Smooth muscle cell (in vitro differentiated cells): ENCODE measurements at regions not wholly inside any gene's neighbourhood (a gene's known extent, or its start where the extent isn't known, plus 50 kb on each side); places are given as distances from the start of the nearest gene placed in this dataset.
"Not testable (repeated sequence)": the region's sequence is repeated elsewhere in the genome, so short reads cannot be mapped to it uniquely, and the experiment has no call there.

Source experiments
- DNase-seq: peaks from one replicate; lab custom pipeline; 2025; ENCODE audit not compliant: unreplicated experiment; lab: John Stamatoyannopoulos, UW
- H2AFZ ChIP-seq: fragments of 200-600 bp; sonication (generic); 2 replicates; pipeline ENCODE4 v1.6.0; 2016; ENCODE audit warnings: antibody characterized with exemption, low read depth, mild to moderate bottlenecking
- H3F3A ChIP-seq: fragments of 200-600 bp; sonication (generic); 2 replicates; pipeline ENCODE4 v1.6.0; 2017; ENCODE audit warnings: antibody characterized with exemption, low read depth
- H3K27ac ChIP-seq: fragments of 200-600 bp; sonication (generic); 2 replicates; pipeline ENCODE4 v1.5.1; 2016; ENCODE audit warnings: low read depth, mild to moderate bottlenecking
- H3K27me3 ChIP-seq: fragments of 200-600 bp; sonication (generic); 2 replicates; pipeline ENCODE4 v1.6.1; 2016; ENCODE audit warnings: low read depth, mild to moderate bottlenecking
- H3K36me3 ChIP-seq: fragments of 200-600 bp; sonication (generic); 2 replicates; pipeline ENCODE4 v1.5.1; 2016; ENCODE audit warnings: low read depth
- H3K4me1 ChIP-seq: fragments of 200-600 bp; sonication (generic); 2 replicates; pipeline ENCODE4 v1.5.1; 2016; ENCODE audit warnings: low read depth
- H3K4me2 ChIP-seq: fragments of 200-600 bp; sonication (generic); 2 replicates; pipeline ENCODE4 v1.6.0; 2016; ENCODE audit warnings: mild to moderate bottlenecking
- H3K4me3 ChIP-seq: fragments of 200-600 bp; sonication (generic); 2 replicates; pipeline ENCODE4 v1.5.1; 2016; ENCODE audit warnings: mild to moderate bottlenecking
- H3K79me2 ChIP-seq: fragments of 200-600 bp; sonication (generic); 2 replicates; pipeline ENCODE4 v1.6.0; 2016; ENCODE audit warnings: low read depth, mild to moderate bottlenecking
- H3K9ac ChIP-seq: fragments of 200-600 bp; sonication (generic); 2 replicates; pipeline ENCODE4 v1.6.0; 2016; ENCODE audit warnings: low read depth
- H3K9me3 ChIP-seq: fragments of 200-600 bp; sonication (generic); replicated peaks from 2 replicates; pipeline ENCODE4 v1.5.1; 2016; ENCODE audit warnings: low read depth
- H4K20me1 ChIP-seq: fragments of 200-600 bp; sonication (generic); 2 replicates; pipeline ENCODE4 v1.6.0; 2016; ENCODE audit warnings: low read depth
- WGBS: methylation state at CpG from one replicate; pipeline ENCODE4 v1.1.7; 2016; ENCODE audit warnings: low lambda C conversion rate; 5-methylcytosine and 5-hydroxymethylcytosine counted together
- TF ChIP-seq, protein P1 (sequence below): fragments of 200-600 bp; sonication (generic); IDR thresholded peaks from 2 replicates; pipeline ENCODE4 v1.5.1; 2017; ENCODE audit warnings: borderline replicate concordance, mild to moderate bottlenecking, antibody characterized with exemption; ENCODE audit not compliant: insufficient read depth, poor library complexity, severe bottlenecking

DNA sequence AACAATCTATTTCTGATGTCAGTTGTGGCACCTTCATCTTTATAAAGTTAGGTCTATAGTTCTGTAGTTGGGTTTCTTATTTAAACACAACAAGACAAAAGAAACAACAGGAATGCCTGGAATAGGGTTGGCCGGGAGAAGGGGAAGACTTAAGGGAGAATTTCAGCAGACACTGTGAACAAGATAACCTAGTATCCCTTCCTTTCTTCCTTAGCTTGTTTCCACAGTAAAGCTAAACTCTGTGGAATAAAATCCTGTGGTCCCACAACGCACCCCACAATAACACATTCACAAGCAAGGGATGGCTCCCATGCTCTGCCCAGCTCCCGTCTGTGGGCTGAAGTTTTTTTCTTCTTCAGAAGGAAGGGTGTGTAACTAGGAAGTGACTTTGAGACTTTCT is 124.9 kb upstream of the SMARCA2 start:
- Histone ChIP-seq H3K9me3 (no peaks in the 10 kb centered on the region), H2AFZ (no peak overlapping the region), H3K36me3 (no peaks in the 10 kb centered on the region), H3K27ac (no peak overlapping the region), H4K20me1 (no peaks in the 10 kb centered on the region), H3F3A (no peaks in the 10 kb centered on the region), H3K4me1 (no peaks in the 10 kb centered on the region), H3K79me2 (no peaks in the 10 kb centered on the region), H3K4me2 (no peak overlapping the region), H3K9ac (no peak overlapping the region), H3K27me3 (no peaks in the 10 kb centered on the region), H3K4me3 (no peak overlapping the region)
- 85% methylated on average over 3 of the region's 3 CpGs for WGBS
- TF ChIP-seq, protein P1, sequence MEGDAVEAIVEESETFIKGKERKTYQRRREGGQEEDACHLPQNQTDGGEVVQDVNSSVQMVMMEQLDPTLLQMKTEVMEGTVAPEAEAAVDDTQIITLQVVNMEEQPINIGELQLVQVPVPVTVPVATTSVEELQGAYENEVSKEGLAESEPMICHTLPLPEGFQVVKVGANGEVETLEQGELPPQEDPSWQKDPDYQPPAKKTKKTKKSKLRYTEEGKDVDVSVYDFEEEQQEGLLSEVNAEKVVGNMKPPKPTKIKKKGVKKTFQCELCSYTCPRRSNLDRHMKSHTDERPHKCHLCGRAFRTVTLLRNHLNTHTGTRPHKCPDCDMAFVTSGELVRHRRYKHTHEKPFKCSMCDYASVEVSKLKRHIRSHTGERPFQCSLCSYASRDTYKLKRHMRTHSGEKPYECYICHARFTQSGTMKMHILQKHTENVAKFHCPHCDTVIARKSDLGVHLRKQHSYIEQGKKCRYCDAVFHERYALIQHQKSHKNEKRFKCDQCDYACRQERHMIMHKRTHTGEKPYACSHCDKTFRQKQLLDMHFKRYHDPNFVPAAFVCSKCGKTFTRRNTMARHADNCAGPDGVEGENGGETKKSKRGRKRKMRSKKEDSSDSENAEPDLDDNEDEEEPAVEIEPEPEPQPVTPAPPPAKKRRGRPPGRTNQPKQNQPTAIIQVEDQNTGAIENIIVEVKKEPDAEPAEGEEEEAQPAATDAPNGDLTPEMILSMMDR, result no peak
- DNase-seq, result no peak

DNA sequence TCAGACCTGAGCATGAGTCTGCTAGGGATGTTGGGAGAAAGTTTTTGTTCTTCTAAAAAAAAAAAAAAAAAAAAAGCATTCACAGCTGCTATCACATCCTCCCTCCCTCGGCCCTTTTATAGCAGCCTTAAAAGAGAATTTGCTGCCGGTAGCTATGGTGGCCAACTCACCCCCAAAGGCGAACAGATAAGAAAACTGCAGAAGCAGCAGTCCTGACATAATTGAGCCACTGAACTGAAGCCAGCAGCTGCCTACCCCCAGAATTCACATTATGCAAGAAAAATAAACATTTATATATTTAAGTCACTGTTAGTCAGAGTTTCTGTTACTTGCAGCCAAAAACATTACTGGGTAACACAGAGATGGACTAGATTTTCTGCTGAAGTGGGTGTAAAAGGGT is 124.3 kb upstream of the SMARCA2 start:
- no peak overlapping the region for H3K9ac ChIP-seq
- WGBS, result 28% methylated on average over 3 of the region's 3 CpGs
- peak overlapping the region; percentile 31 for H3K4me2 ChIP-seq
- H3K4me1 ChIP-seq, result no peaks in the 10 kb centered on the region
- no peak overlapping the region for H2AFZ ChIP-seq
- H3K9me3 ChIP-seq, result no peaks in the 10 kb centered on the region
- H3K36me3 ChIP-seq, result no peaks in the 10 kb centered on the region
- peak overlapping the region; percentile 10 for H3K4me3 ChIP-seq
- H4K20me1 ChIP-seq, result no peaks in the 10 kb centered on the region
- H3K27ac ChIP-seq, result no peak overlapping the region
- no peak for DNase-seq
- TF ChIP-seq, protein P1, result no peak
- no peaks in the 10 kb centered on the region for H3K27me3 ChIP-seq
- H3K79me2 ChIP-seq, result no peaks in the 10 kb centered on the region
- H3F3A ChIP-seq, result no peaks in the 10 kb centered on the region

DNA sequence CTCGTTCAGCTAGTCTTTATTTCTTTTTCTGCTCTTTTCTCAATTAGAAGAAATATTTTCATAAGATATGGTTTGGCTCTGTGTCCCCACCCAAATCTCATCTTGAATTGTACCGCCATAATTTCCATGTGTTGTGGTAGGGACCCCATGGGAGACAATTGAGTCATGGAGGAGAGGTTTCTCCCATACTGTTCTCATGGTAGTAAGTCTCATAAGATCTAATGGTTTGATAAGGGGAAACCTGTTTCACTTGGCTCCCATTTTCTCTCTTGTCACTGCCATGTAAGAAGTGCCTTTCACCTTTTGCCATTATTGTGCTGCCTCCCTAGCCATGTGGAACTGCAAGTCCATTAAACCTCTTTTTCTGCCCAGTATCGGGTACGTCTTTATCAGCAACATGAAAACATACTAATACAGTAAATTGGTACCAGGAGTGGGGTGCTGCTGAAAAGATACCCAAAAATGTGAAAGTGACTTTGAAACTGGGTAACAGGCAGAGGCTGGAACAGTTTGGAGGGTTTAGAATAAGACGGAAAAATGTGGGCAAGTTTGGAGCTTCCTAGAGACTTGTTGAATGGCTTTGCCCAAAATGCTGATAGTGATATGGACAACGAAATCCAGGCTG is 112.0 kb upstream of the SMARCA2 start:
- H3K4me3 ChIP-seq, H3K9ac ChIP-seq, H3K27ac ChIP-seq, H3K4me2 ChIP-seq, H3F3A ChIP-seq, H3K79me2 ChIP-seq, H4K20me1 ChIP-seq, H3K27me3 ChIP-seq, DNase-seq, H3K36me3 ChIP-seq, H3K9me3 ChIP-seq, H3K4me1 ChIP-seq, H2AFZ ChIP-seq: not testable (repeated sequence)
- 73% methylated on average over 6 of the region's 6 CpGs for WGBS

DNA sequence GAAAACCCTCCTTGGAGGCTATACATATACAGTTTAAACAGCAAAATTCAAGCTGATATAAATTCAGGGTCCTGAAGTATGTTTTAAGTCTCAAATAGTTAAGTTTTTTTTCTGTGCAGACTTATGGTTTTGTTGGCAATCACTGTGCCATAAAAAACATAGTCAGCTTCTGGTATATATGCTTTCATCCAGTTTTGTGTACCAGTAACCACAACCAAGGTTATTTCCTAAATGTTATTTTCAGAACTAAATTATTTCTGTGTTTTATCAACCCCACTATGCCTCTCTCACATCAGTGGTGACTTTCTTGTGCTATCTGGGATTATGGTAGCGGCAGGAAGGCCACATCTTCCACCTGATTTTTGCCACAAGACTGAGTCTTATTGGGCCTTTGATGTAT is 107.7 kb upstream of the SMARCA2 start:
- Histone ChIP-seq H3K27ac (no peak overlapping the region), H3K4me3 (no peak overlapping the region), H3K27me3 (no peaks in the 10 kb centered on the region), H4K20me1 (no peaks in the 10 kb centered on the region), H3K79me2 (no peaks in the 10 kb centered on the region), H3K4me1 (no peaks in the 10 kb centered on the region), H3K4me2 (no peak overlapping the region), H3K9ac (no peak overlapping the region), H3K36me3 (no peaks in the 10 kb centered on the region), H2AFZ (no peak overlapping the region), H3K9me3 (no peaks in the 10 kb centered on the region), H3F3A (no peaks in the 10 kb centered on the region)
- WGBS, result 81% methylated on average over 1 of the region's 1 CpG
- no peak for DNase-seq
- TF ChIP-seq, protein P1, result no peak
